ENCODE measurements at regions not wholly inside any gene's neighbourhood (a gene's known extent, or its start where the extent isn't known, plus 50 kb on each side); places are given as distances from the start of the nearest gene placed in this dataset.

- H3K4me1 ChIP-seq (replicated peaks in 1 of 2; ENCODE audit: control insufficient read depth in 2 of 2, insufficient read depth in 2 of 2, low read length in 2 of 2) = peaks cover 11 to 14% of the 10 kb centered on the region in 2 experiments; a peak in 4 of 5 replicates
- H3K4me3 ChIP-seq = no peak overlapping the region
- in situ Hi-C loops (cut with MboI) = no loop called here
- 36% methylated on average over 10 of the region's 10 CpGs for WGBS (ENCODE audit: insufficient coverage, low coverage, missing lambda C conversion rate)
- no peak for FAIRE-seq
- H3K36me3 ChIP-seq (ENCODE audit: control insufficient read depth, insufficient read depth, low read length) = no peaks in the 10 kb centered on the region
- no peak overlapping the region for H3K27ac ChIP-seq (ENCODE audit: extremely low read depth, low read depth, low read length)
- no peaks in the 10 kb centered on the region for H3K9me1 ChIP-seq (ENCODE audit: control insufficient read depth, insufficient read depth, low read length)
- no peak for TF ChIP-seq HIVEP1 (CRISPR knock-in tag; IDR thresholded peaks at IDR 0.05)
- no peak for TF ChIP-seq ZNF655 (CRISPR knock-in tag; IDR thresholded peaks at IDR 0.05)
- TF ChIP-seq TBL1XR1 (IDR thresholded peaks at IDR 0.05; ENCODE audit: low read length in 2 of 2) = no peak
- TF ChIP-seq BCOR (IDR thresholded peaks at IDR 0.05) = no peak
- TF ChIP-seq CBX3 (IDR thresholded peaks at IDR 0.05; ENCODE audit: borderline replicate concordance in 1 of 2, low read length in 2 of 2) = no peak
- no peaks in the 10 kb centered on the region for H3K9me3 ChIP-seq (replicated peaks; ENCODE audit: control insufficient read depth, insufficient read depth, low read depth, low read length)
- H3K27me3 ChIP-seq (ENCODE audit: control insufficient read depth in 2 of 2, insufficient read depth in 2 of 2, low read length in 2 of 2) = no peaks in the 10 kb centered on the region; a peak in 1 of 5 replicates
- intact Hi-C loops (cut with micrococcal nuclease) = no loop called here
- ATAC-seq = no peak
- BruUV-seq (replicated peaks) = no TSS peak
- no peak overlapping the region for H3K4me2 ChIP-seq (ENCODE audit: insufficient read depth, low read length)
- H3K9ac ChIP-seq (ENCODE audit: insufficient read depth in 1 of 2, low read depth in 2 of 2, low read length in 2 of 2) = no peak overlapping the region
- H2AFZ ChIP-seq (ENCODE audit: low read depth, low read length) = peak overlapping the region; percentile 40; the same call in 1 of the 2 replicates
- H3K79me2 ChIP-seq (ENCODE audit: control insufficient read depth, insufficient read depth, low read length) = no peaks in the 10 kb centered on the region
- CTCF ChIA-PET (ENCODE audit: low intra/inter-chr PET ratio) = no interaction called here
- H4K20me1 ChIP-seq (replicated peaks; ENCODE audit: control insufficient read depth, insufficient read depth, low read length) = no peaks in the 10 kb centered on the region
- no peak for DNase-seq (ENCODE audit: extremely low read depth in 1 of 4, low spot score in 3 of 4)
- POLR2A ChIA-PET = no interaction called here
These were observed 131.9 kb downstream of the RASSF10 start for GRCh38 chr11:13140873-13141655.
